SK-N-SH treated with all-trans-retinoic acid at 6 μM for 48 hours (cell line): ENCODE measurements at regions not wholly inside any gene's neighbourhood (a gene's known extent, or its start where the extent isn't known, plus 50 kb on each side); places are given as distances from the start of the nearest gene placed in this dataset.

Experiments used
- ARNTL ChIP-seq: fragments of 450-650 bp; formaldehyde crosslinking; IDR thresholded peaks from 2 replicates; pipeline ENCODE4 v1.5.0; 2020; ENCODE audit warnings: low read depth, mild to moderate bottlenecking, moderate library complexity, borderline replicate concordance
- BACH2 ChIP-seq: fragments of 250-450 bp; sonication (Bioruptor Pico); IDR thresholded peaks from 2 replicates; pipeline ENCODE4 v1.9.0; 2021; ENCODE audit warnings: mild to moderate bottlenecking, borderline replicate concordance
- CREB5 ChIP-seq: fragments of 250-450 bp; sonication (Bioruptor Pico); IDR thresholded peaks from 2 replicates; pipeline ENCODE4 v1.5.1; 2020; ENCODE audit warnings: low read depth, mild to moderate bottlenecking, moderate library complexity
- CSRNP3 ChIP-seq: fragments of 250-450 bp; sonication (Bioruptor Pico); IDR thresholded peaks from 2 replicates; pipeline ENCODE4 v1.5.1; 2021; ENCODE audit warnings: mild to moderate bottlenecking, moderate library complexity
- ESRRG ChIP-seq: fragments of 250-450 bp; sonication (Bioruptor Pico); IDR thresholded peaks from 2 replicates; pipeline ENCODE4 v1.6.1; 2021; ENCODE audit warnings: mild to moderate bottlenecking
- ISL1 ChIP-seq: fragments of 250-450 bp; sonication (Bioruptor Pico); IDR thresholded peaks from 2 replicates; pipeline ENCODE4 v2.1.2; 2022; ENCODE audit warnings: mild to moderate bottlenecking, moderate library complexity
- TCF4 ChIP-seq: fragments of 250-450 bp; sonication (Bioruptor Pico); IDR thresholded peaks from 2 replicates; pipeline ENCODE4 v1.8.0; 2021; ENCODE audit warnings: mild to moderate bottlenecking, moderate library complexity, borderline replicate concordance
- ZC3H10 ChIP-seq: fragments of 250-450 bp; sonication (Bioruptor Pico); IDR thresholded peaks from 2 replicates; pipeline ENCODE4 v1.5.1; 2021; ENCODE audit warnings: mild to moderate bottlenecking, moderate library complexity
- ZNF565 ChIP-seq: fragments of 450-650 bp; formaldehyde crosslinking; conservative IDR thresholded peaks from 2 replicates; pipeline ENCODE4 v1.5.0; 2020; ENCODE audit warnings: low read depth, mild to moderate bottlenecking, moderate library complexity
- ZNF70 ChIP-seq: fragments of 450-650 bp; formaldehyde crosslinking; IDR thresholded peaks from 2 replicates; pipeline ENCODE4 v1.5.0; 2020; ENCODE audit warnings: mild to moderate bottlenecking, moderate library complexity
- TF ChIP-seq, protein P1 (sequence below): fragments of 250-450 bp; sonication (Bioruptor Pico); IDR thresholded peaks from 2 replicates; pipeline ENCODE4 v1.8.0; 2020; ENCODE audit warnings: mild to moderate bottlenecking, moderate library complexity, borderline replicate concordance
- TF ChIP-seq, protein P2 (sequence below): fragments of 250-450 bp; sonication (Bioruptor Pico); IDR thresholded peaks from 2 replicates; pipeline ENCODE4 v1.5.0; 2020; ENCODE audit warnings: mild to moderate bottlenecking, moderate library complexity

GRCh38 chr16:49201118-49201517, 80.5 kb downstream of the CBLN1 start:
- TF ChIP-seq ZC3H10 (no peak), ISL1 (no peak), ARNTL (CRISPR knock-in tag) (no peak), TCF4 (no peak), CSRNP3 (CRISPR knock-in tag) (no peak), CREB5 (CRISPR knock-in tag) (no peak), ZNF565 (no peak), BACH2 (CRISPR knock-in tag) (no peak), ZNF70 (CRISPR knock-in tag) (no peak), ESRRG (CRISPR knock-in tag) (no peak)
- TF ChIP-seq, protein P1, sequence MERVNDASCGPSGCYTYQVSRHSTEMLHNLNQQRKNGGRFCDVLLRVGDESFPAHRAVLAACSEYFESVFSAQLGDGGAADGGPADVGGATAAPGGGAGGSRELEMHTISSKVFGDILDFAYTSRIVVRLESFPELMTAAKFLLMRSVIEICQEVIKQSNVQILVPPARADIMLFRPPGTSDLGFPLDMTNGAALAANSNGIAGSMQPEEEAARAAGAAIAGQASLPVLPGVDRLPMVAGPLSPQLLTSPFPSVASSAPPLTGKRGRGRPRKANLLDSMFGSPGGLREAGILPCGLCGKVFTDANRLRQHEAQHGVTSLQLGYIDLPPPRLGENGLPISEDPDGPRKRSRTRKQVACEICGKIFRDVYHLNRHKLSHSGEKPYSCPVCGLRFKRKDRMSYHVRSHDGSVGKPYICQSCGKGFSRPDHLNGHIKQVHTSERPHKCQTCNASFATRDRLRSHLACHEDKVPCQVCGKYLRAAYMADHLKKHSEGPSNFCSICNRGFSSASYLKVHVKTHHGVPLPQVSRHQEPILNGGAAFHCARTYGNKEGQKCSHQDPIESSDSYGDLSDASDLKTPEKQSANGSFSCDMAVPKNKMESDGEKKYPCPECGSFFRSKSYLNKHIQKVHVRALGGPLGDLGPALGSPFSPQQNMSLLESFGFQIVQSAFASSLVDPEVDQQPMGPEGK (CRISPR knock-in tag), result no peak
- TF ChIP-seq, protein P2, sequence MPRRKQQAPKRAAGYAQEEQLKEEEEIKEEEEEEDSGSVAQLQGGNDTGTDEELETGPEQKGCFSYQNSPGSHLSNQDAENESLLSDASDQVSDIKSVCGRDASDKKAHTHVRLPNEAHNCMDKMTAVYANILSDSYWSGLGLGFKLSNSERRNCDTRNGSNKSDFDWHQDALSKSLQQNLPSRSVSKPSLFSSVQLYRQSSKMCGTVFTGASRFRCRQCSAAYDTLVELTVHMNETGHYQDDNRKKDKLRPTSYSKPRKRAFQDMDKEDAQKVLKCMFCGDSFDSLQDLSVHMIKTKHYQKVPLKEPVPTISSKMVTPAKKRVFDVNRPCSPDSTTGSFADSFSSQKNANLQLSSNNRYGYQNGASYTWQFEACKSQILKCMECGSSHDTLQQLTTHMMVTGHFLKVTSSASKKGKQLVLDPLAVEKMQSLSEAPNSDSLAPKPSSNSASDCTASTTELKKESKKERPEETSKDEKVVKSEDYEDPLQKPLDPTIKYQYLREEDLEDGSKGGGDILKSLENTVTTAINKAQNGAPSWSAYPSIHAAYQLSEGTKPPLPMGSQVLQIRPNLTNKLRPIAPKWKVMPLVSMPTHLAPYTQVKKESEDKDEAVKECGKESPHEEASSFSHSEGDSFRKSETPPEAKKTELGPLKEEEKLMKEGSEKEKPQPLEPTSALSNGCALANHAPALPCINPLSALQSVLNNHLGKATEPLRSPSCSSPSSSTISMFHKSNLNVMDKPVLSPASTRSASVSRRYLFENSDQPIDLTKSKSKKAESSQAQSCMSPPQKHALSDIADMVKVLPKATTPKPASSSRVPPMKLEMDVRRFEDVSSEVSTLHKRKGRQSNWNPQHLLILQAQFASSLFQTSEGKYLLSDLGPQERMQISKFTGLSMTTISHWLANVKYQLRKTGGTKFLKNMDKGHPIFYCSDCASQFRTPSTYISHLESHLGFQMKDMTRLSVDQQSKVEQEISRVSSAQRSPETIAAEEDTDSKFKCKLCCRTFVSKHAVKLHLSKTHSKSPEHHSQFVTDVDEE, result no peak
